ENCODE measurements at regions not wholly inside any gene's neighbourhood (a gene's known extent, or its start where the extent isn't known, plus 50 kb on each side); places are given as distances from the start of the nearest gene placed in this dataset.

- Histone ChIP-seq H3K9me3 (ENCODE audit: control insufficient read depth in 1 of 2, insufficient read depth in 1 of 2, low read depth in 1 of 2, low read length in 2 of 2) (no peaks in the 10 kb centered on the region; a peak in 1 of 4 replicates), H4K20me1 (ENCODE audit: insufficient read depth) (no peaks in the 10 kb centered on the region), H3K9me2 (ENCODE audit: insufficient read depth) (no peaks in the 10 kb centered on the region), H3K27me3 (ENCODE audit: insufficient read depth, low read length) (no peaks in the 10 kb centered on the region), H3K4me1 (ENCODE audit: control insufficient read depth in 1 of 2, insufficient read depth in 2 of 2, low read length in 2 of 2) (peaks cover 0 to 19% of the 10 kb centered on the region in 2 experiments; a peak in 2 of 4 replicates), H3K4me3 (replicated peaks in 1 of 2; ENCODE audit: low read depth in 1 of 2, low read length in 2 of 2) (no peak overlapping the region), H2AFZ (ENCODE audit: low read depth, low read length, poor library complexity, severe bottlenecking) (no peak overlapping the region), H3K79me2 (ENCODE audit: insufficient read depth, low read length) (no peaks in the 10 kb centered on the region), H3K27ac (ENCODE audit: low read depth, low read length) (no peak overlapping the region), H3K4me2 (ENCODE audit: low read length) (no peak overlapping the region), H3K36me3 (ENCODE audit: control insufficient read depth in 1 of 2, insufficient read depth in 2 of 2, low read length in 2 of 2) (no peaks in the 10 kb centered on the region), H3K9ac (ENCODE audit: low read length) (no peak overlapping the region)
- TF ChIP-seq FOSL1 (IDR thresholded peaks at IDR 0.05; ENCODE audit: low read depth) (no peak), EGR1 (IDR thresholded peaks at IDR 0.05; ENCODE audit: low read depth) (no peak), EZH2phosphoT487 (IDR thresholded peaks at IDR 0.05; ENCODE audit: borderline replicate concordance) (no peak), ELF1 (IDR thresholded peaks at IDR 0.05; ENCODE audit: borderline replicate concordance, low read depth) (no peak), TCF7L2 (IDR thresholded peaks at IDR 0.05; ENCODE audit: borderline replicate concordance, extremely low read depth, insufficient read depth, insufficient read length) (no peak), ZNF274 (IDR thresholded peaks at IDR 0.05; ENCODE audit: low read depth, low read length) (no peak)
- BruUV-seq (replicated peaks) = no TSS peak
- ChIA-PET RAD21 (ENCODE audit: low non-redundant PET in 1 of 2, low total read pairs in 2 of 2, uncharacterized antibody in 2 of 2, unreplicated experiment in 2 of 2) (no interaction called here), CTCF (no interaction called here), POLR2A (no interaction called here)
- DNase-seq (ENCODE audit: low read depth, low spot score) = no peak
- ATAC-seq = no peak
- intact Hi-C loops (cut with micrococcal nuclease) = no loop called here
These were observed 543.2 kb upstream of the JARID2 start for GRCh38 chr6:14702678-14703077.

- H3K4me1 ChIP-seq (ENCODE audit: control insufficient read depth in 1 of 2, insufficient read depth in 2 of 2, low read length in 2 of 2) = peaks cover 0 to 19% of the 10 kb centered on the region in 2 experiments; a peak in 2 of 4 replicates
- no peaks in the 10 kb centered on the region for H3K27me3 ChIP-seq (ENCODE audit: insufficient read depth, low read length)
- H3K4me2 ChIP-seq (ENCODE audit: low read length) = no peak overlapping the region
- intact Hi-C loops (cut with micrococcal nuclease) = no loop called here
- no peak overlapping the region for H3K4me3 ChIP-seq (replicated peaks in 1 of 2; ENCODE audit: low read depth in 1 of 2, low read length in 2 of 2)
- no peaks in the 10 kb centered on the region for H4K20me1 ChIP-seq (ENCODE audit: insufficient read depth)
- no peak overlapping the region for H2AFZ ChIP-seq (ENCODE audit: low read depth, low read length, poor library complexity, severe bottlenecking)
- H3K27ac ChIP-seq (ENCODE audit: low read depth, low read length) = no peak overlapping the region
- CTCF ChIA-PET = no interaction called here
- H3K36me3 ChIP-seq (ENCODE audit: control insufficient read depth in 1 of 2, insufficient read depth in 2 of 2, low read length in 2 of 2) = no peaks in the 10 kb centered on the region
- no peaks in the 10 kb centered on the region; a peak in 1 of 4 replicates for H3K9me3 ChIP-seq (ENCODE audit: control insufficient read depth in 1 of 2, insufficient read depth in 1 of 2, low read depth in 1 of 2, low read length in 2 of 2)
- POLR2A ChIA-PET = no interaction called here
- no peaks in the 10 kb centered on the region for H3K9me2 ChIP-seq (ENCODE audit: insufficient read depth)
- BruUV-seq (replicated peaks) = no TSS peak
- TF ChIP-seq SRF (IDR thresholded peaks at IDR 0.05; ENCODE audit: low read depth) (no peak), MAX (IDR thresholded peaks at IDR 0.05) (no peak), EGR1 (IDR thresholded peaks at IDR 0.05; ENCODE audit: low read depth) (no peak), CTCF (IDR thresholded peaks at IDR 0.05 in 2 of 3, conservative IDR thresholded peaks at IDR 0.05 in 1 of 3; ENCODE audit: borderline replicate concordance in 1 of 3, insufficient read depth in 1 of 3, low read depth in 2 of 3, low read length in 2 of 3) (no peak), ZFX (IDR thresholded peaks at IDR 0.05) (no peak), SIN3A (IDR thresholded peaks at IDR 0.05; ENCODE audit: low read depth) (no peak), TCF7L2 (IDR thresholded peaks at IDR 0.05; ENCODE audit: borderline replicate concordance, extremely low read depth, insufficient read depth, insufficient read length) (no peak), FOSL1 (IDR thresholded peaks at IDR 0.05; ENCODE audit: low read depth) (no peak), JUND (IDR thresholded peaks at IDR 0.05) (no peak), ZNF274 (IDR thresholded peaks at IDR 0.05; ENCODE audit: low read depth, low read length) (no peak), POLR2A (IDR thresholded peaks at IDR 0.05; ENCODE audit: borderline replicate concordance, extremely low read depth, insufficient read depth, insufficient read length) (no peak)
- DNase-seq (ENCODE audit: low read depth, low spot score) (no peak), ATAC-seq (no peak)
- H3K9ac ChIP-seq (ENCODE audit: low read length) = no peak overlapping the region
- RAD21 ChIA-PET (ENCODE audit: low non-redundant PET in 1 of 2, low total read pairs in 2 of 2, uncharacterized antibody in 2 of 2, unreplicated experiment in 2 of 2) = no interaction called here
- no peaks in the 10 kb centered on the region for H3K79me2 ChIP-seq (ENCODE audit: insufficient read depth, low read length)
These were observed 542.3 kb upstream of the JARID2 start for GRCh38 chr6:14703586-14703985.

All from HCT116 (cell line).